ENCODE measurements at regions not wholly inside any gene's neighbourhood (a gene's known extent, or its start where the extent isn't known, plus 50 kb on each side); places are given as distances from the start of the nearest gene placed in this dataset.
"Not testable (repeated sequence)": the region's sequence is repeated elsewhere in the genome, so short reads cannot be mapped to it uniquely, and the experiment has no call there.

- not testable (repeated sequence) for DNase-seq
These were observed 104.3 kb downstream of the MTPN start for GRCh38 chr7:135872861-135873260.

GRCh38 chr7:135862586-135863340 lies 114.2 kb upstream of the FAM180A start:
- DNase-seq = no peak

- no peak for DNase-seq
These were observed 110.9 kb upstream of the FAM180A start for GRCh38 chr7:135859538-135859937.

- no peak for DNase-seq
These were observed 110.2 kb upstream of the FAM180A start for GRCh38 chr7:135858851-135859250.

- no peak for DNase-seq
These were observed 109.8 kb upstream of the FAM180A start for GRCh38 chr7:135858379-135858778.

GRCh38 chr7:135857519-135858274 lies 109.1 kb upstream of the FAM180A start:
- DNase-seq = no peak

- peak; percentile 14 for DNase-seq
These were observed 107.9 kb upstream of the FAM180A start for GRCh38 chr7:135856356-135857144.

GRCh38 chr7:135855846-135856245 lies 107.2 kb upstream of the FAM180A start:
- peak; percentile 12 for DNase-seq

- no peak for DNase-seq
These were observed 104.9 kb upstream of the FAM180A start for GRCh38 chr7:135853499-135853898.

GRCh38 chr7:135853008-135853407 lies 104.4 kb upstream of the FAM180A start:
- no peak for DNase-seq

GRCh38 chr7:135847242-135847641 lies 98.6 kb upstream of the FAM180A start:
- DNase-seq = no peak

- no peak for DNase-seq
These were observed 97.7 kb upstream of the FAM180A start for GRCh38 chr7:135846339-135846738.

- no peak for DNase-seq
These were observed 96.9 kb upstream of the FAM180A start for GRCh38 chr7:135845415-135846075.

GRCh38 chr7:135844903-135845302 lies 96.3 kb upstream of the FAM180A start:
- no peak for DNase-seq

- DNase-seq = peak; percentile 27
These were observed 94.6 kb upstream of the FAM180A start for GRCh38 chr7:135843214-135843613.

GRCh38 chr7:135842446-135843179 lies 94.0 kb upstream of the FAM180A start:
- DNase-seq = no peak

- DNase-seq = no peak
These were observed 92.0 kb upstream of the FAM180A start for GRCh38 chr7:135840591-135840990.

- DNase-seq = no peak
These were observed 89.1 kb upstream of the FAM180A start for GRCh38 chr7:135837675-135838074.

- DNase-seq = no peak
These were observed 85.7 kb upstream of the FAM180A start for GRCh38 chr7:135834266-135834665.

- DNase-seq = no peak
These were observed 85.0 kb upstream of the FAM180A start for GRCh38 chr7:135833642-135834041.

- DNase-seq = peak; percentile 6
These were observed 83.0 kb upstream of the FAM180A start for GRCh38 chr7:135831455-135832195.

Data from hematopoietic multipotent progenitor cell treated with erythropoietin and hydrocortisone succinate and interleukin-3 and kit ligand, for 4 days (in vitro differentiated cells).